HepG2 (cell line): ENCODE measurements at regions not wholly inside any gene's neighbourhood (a gene's known extent, or its start where the extent isn't known, plus 50 kb on each side); places are given as distances from the start of the nearest gene placed in this dataset.

Experiments used
- ATAC-seq: fragments of 200-7000 bp; cut with Tn5 transposase; 3 replicates; pipeline ENCODE4 v1.9.1; 2020; ENCODE audit warnings: mild to moderate bottlenecking, moderate library complexity
- BruUV-seq: library from RNA; stranded (reverse); fragments of 400-500 nt; replicated peaks from 2 replicates; lab custom pipeline; 2021; lab: Mats Ljungman, UMichigan
- CTCF ChIA-PET: fragments of 300-600 bp; formaldehyde crosslinking; extraction: SDS; loops from one replicate; lab custom pipeline; 2021; ENCODE audit warnings: low total read pairs, inconsistent platforms, low intra/inter-chr PET ratio; lab: Yijun Ruan, JAX
- POLR2A ChIA-PET: fragments of 350-600 bp; sonication (Branson Sonifier 250); formaldehyde crosslinking; loops from one replicate; lab custom pipeline; 2020; ENCODE audit warnings: antibody characterized with exemption, inconsistent platforms; lab: Yijun Ruan, JAX
- DNase-seq: peaks from one replicate; pipeline ENCODE4 v3.0.0-alpha.2; 2015; ENCODE audit warnings: low spot score
- FAIRE-seq: peaks from 3 replicates; lab custom pipeline; 2011; peaks lifted over from hg19 to GRCh38; lab: Jason Lieb, UNC
- H2AFZ ChIP-seq: one replicate; pipeline ENCODE4 v1.6.1; 2011; ENCODE audit warnings: low read length, inconsistent platforms
- H3K27ac ChIP-seq: fragments of 300-600 bp; 3 replicates; pipeline ENCODE4 v1.8.0; 2011; ENCODE audit warnings: mixed run types, mild to moderate bottlenecking, mixed read lengths, low read length, inconsistent platforms; ENCODE audit not compliant: insufficient read depth; ENCODE audit errors: extremely low read length
- H3K27me3 ChIP-seq, 2 experiments: fragments of 200-600 bp in 1 of 2; 2 replicates in 1 of 2; 3 replicates in 1 of 2; pipeline versions ENCODE4 v1.6.0 to v1.8.0; 2011; ENCODE audit warnings: low read length in 2 of 2, mild to moderate bottlenecking in 2 of 2, moderate library complexity in 2 of 2, inconsistent platforms in 1 of 2; ENCODE audit not compliant: insufficient read depth in 2 of 2, control insufficient read depth in 1 of 2
- H3K36me3 ChIP-seq, 2 experiments: fragments of 200-600 bp in 1 of 2; replicated peaks in 1 of 2; 2 replicates in 1 of 2; 3 replicates in 1 of 2; pipeline versions ENCODE4 v1.5.1 to v1.8.0; 2011; ENCODE audit warnings: low read length in 2 of 2, inconsistent platforms in 1 of 2; ENCODE audit not compliant: insufficient read depth in 2 of 2, control insufficient read depth in 1 of 2
- H3K4me1 ChIP-seq: 2 replicates; pipeline ENCODE4 v1.5.1; 2012; ENCODE audit warnings: low read length, inconsistent platforms; ENCODE audit not compliant: insufficient read depth
- H3K4me2 ChIP-seq: 2 replicates; pipeline ENCODE4 v1.6.0; 2011; ENCODE audit warnings: low read depth, low read length, inconsistent platforms
- H3K4me3 ChIP-seq, 3 experiments: fragments of 200-600 bp in 1 of 3; sonication (generic), shearing (Covaris generic) in 1 of 3; replicated peaks in 1 of 3; 2 replicates each; pipeline ENCODE4 v1.5.1; 2011 to 2016; ENCODE audit warnings: low read length in 3 of 3, inconsistent platforms in 2 of 3, low read depth in 2 of 3, mild to moderate bottlenecking in 2 of 3, control low read depth in 1 of 3, mixed read lengths in 1 of 3; ENCODE audit not compliant: insufficient read depth in 1 of 3
- H3K79me2 ChIP-seq: one replicate; pipeline ENCODE4 v1.6.1; 2011; ENCODE audit warnings: low read length, inconsistent platforms; ENCODE audit not compliant: insufficient read depth
- H3K9ac ChIP-seq: 2 replicates; pipeline ENCODE4 v1.6.0; 2011; ENCODE audit warnings: mild to moderate bottlenecking, low read depth, low read length, inconsistent platforms; ENCODE audit not compliant: insufficient read depth
- H3K9me3 ChIP-seq: 2 replicates; pipeline ENCODE4 v1.5.1; 2012; ENCODE audit warnings: mild to moderate bottlenecking, low read length
- H4K20me1 ChIP-seq: 2 replicates; pipeline ENCODE4 v1.6.0; 2011; ENCODE audit warnings: inconsistent platforms, mild to moderate bottlenecking, low read length, moderate library complexity; ENCODE audit not compliant: insufficient read depth
- ATRX ChIP-seq: sonication (generic); formaldehyde crosslinking; IDR thresholded peaks from 2 replicates; pipeline ENCODE4 v1.4.0; 2020; ENCODE audit warnings: missing genetic modification reagents, borderline replicate concordance
- DNMT1 ChIP-seq: sonication (generic); formaldehyde crosslinking; IDR thresholded peaks from 2 replicates; pipeline ENCODE4 v1.5.1; 2020; ENCODE audit warnings: mild to moderate bottlenecking, missing genetic modification reagents
- GABPA ChIP-seq, 2 experiments: IDR thresholded peaks; 2 replicates each; pipeline ENCODE4 v1.6.1; 2011 to 2016; ENCODE audit warnings: low read depth in 2 of 2, low read length in 1 of 2, missing biosample characterization in 1 of 2, missing genetic modification characterization in 1 of 2
- GTF3A ChIP-seq: sonication (generic); formaldehyde crosslinking; conservative IDR thresholded peaks from 2 replicates; pipeline ENCODE4 v1.4.0; 2020; ENCODE audit warnings: mild to moderate bottlenecking, missing genetic modification reagents
- LRRFIP1 ChIP-seq: sonication (generic); formaldehyde crosslinking; conservative IDR thresholded peaks from 2 replicates; pipeline ENCODE4 v1.4.0; 2020; ENCODE audit warnings: missing genetic modification reagents
- MAFF ChIP-seq: IDR thresholded peaks from 2 replicates; pipeline ENCODE4 v1.6.1; 2011; ENCODE audit warnings: low read depth, low read length, improper control_type of control experiment
- MAFK ChIP-seq, 2 experiments: IDR thresholded peaks in 1 of 2; conservative IDR thresholded peaks in 1 of 2; 2 replicates each; pipeline ENCODE4 v1.6.1; 2011; ENCODE audit warnings: improper control_type of control experiment in 2 of 2, low read length in 2 of 2
- RXRB ChIP-seq: IDR thresholded peaks from 2 replicates; pipeline ENCODE4 v1.6.1; 2016; ENCODE audit warnings: borderline replicate concordance, missing genetic modification reagents, missing compliant biosample characterization
- TP53 ChIP-seq: sonication (generic); formaldehyde crosslinking; conservative IDR thresholded peaks from 2 replicates; pipeline ENCODE4 v1.4.0; 2020; ENCODE audit warnings: missing genetic modification reagents
- ZNF691 ChIP-seq: sonication (generic); formaldehyde crosslinking; IDR thresholded peaks from 2 replicates; pipeline ENCODE4 v1.4.0; 2020; ENCODE audit warnings: missing genetic modification reagents, low read depth, mild to moderate bottlenecking, borderline replicate concordance
- ZSCAN25 ChIP-seq: sonication (generic); formaldehyde crosslinking; IDR thresholded peaks from 2 replicates; pipeline ENCODE4 v1.8.0; 2022; ENCODE audit warnings: mild to moderate bottlenecking, missing genetic modification reagents
- WGBS: methylation state at CpG from one replicate; pipeline ENCODE4 v1.1.6; 2017; ENCODE audit warnings: low lambda C conversion rate; 5-methylcytosine and 5-hydroxymethylcytosine counted together
- in situ Hi-C: cut with HindIII; loops from 2 replicates; pipeline ENCODE4 v1.10.0; 2017; ENCODE audit warnings: low pct_unique_long_range_greater_than_20kb; ENCODE audit not compliant: extremely low pct_ligation_motif_present
- intact Hi-C: fragments of 100-400 bp; cut with micrococcal nuclease; formaldehyde crosslinking; loops from one replicate; pipeline ENCODE4 v1.10.0; 2022; ENCODE audit not compliant: unreplicated experiment

- no peak overlapping the region for H3K27ac ChIP-seq
- in situ Hi-C loops (no loop called here), intact Hi-C loops (no loop called here)
- ChIA-PET CTCF (no interaction called here), POLR2A (no interaction called here)
- FAIRE-seq (no peak), DNase-seq (no peak), ATAC-seq (no peak)
- H2AFZ ChIP-seq: no peak overlapping the region
- H3K4me2 ChIP-seq: no peak overlapping the region
- H3K79me2 ChIP-seq: no peaks in the 10 kb centered on the region
- no peaks in the 10 kb centered on the region for H3K4me1 ChIP-seq
- H4K20me1 ChIP-seq: no peaks in the 10 kb centered on the region
- 0 out of 5 replicates have a peak, but pooled peaks cover 0 to 4% of the 10 kb centered on the region in 2 experiments for H3K27me3 ChIP-seq
- BruUV-seq: no TSS peak
- H3K36me3 ChIP-seq: no peaks in the 10 kb centered on the region
- H3K4me3 ChIP-seq: no peak overlapping the region
- TF ChIP-seq MAFF (peak; percentile 91), ZNF691 (CRISPR knock-in tag) (no peak), MAFK (conservative IDR thresholded peaks at IDR 0.05 in 1 of 2, IDR thresholded peaks at IDR 0.05 in 1 of 2; ENCODE audit: low read length in 2 of 2) (peak; percentile 82 to 94)
- 4% methylated on average over 5 of the region's 5 CpGs for WGBS
- H3K9ac ChIP-seq: no peak overlapping the region
- H3K9me3 ChIP-seq: no peaks in the 10 kb centered on the region
Measured at GRCh38 chr10:77698267-77698931, 60.8 kb upstream of the KCNMA1 start.

- H3K4me1 ChIP-seq: no peaks in the 10 kb centered on the region
- no peaks in the 10 kb centered on the region for H3K9me3 ChIP-seq
- in situ Hi-C loops: no loop called here
- H3K4me2 ChIP-seq: no peak overlapping the region
- intact Hi-C loops: no loop called here
- H2AFZ ChIP-seq: no peak overlapping the region
- no peak overlapping the region for H3K4me3 ChIP-seq
- no peak for ATAC-seq
- ChIA-PET POLR2A (no interaction called here), CTCF (no interaction called here)
- no peak for FAIRE-seq
- no peak overlapping the region for H3K27ac ChIP-seq
- no peak for DNase-seq
- TF ChIP-seq GABPA (IDR thresholded peaks at IDR 0.05; ENCODE audit: low read depth, low read length): no peak
- TF ChIP-seq GABPA (CRISPR knock-in tag; IDR thresholded peaks at IDR 0.05; ENCODE audit: low read depth): no peak
- TF ChIP-seq LRRFIP1 (CRISPR knock-in tag): no peak
- TF ChIP-seq ZSCAN25 (CRISPR knock-in tag): no peak
- no peak for TF ChIP-seq GTF3A (CRISPR knock-in tag)
- no peak for TF ChIP-seq DNMT1 (CRISPR knock-in tag)
- TF ChIP-seq TP53: no peak
- TF ChIP-seq ATRX (CRISPR knock-in tag): no peak
- TF ChIP-seq RXRB (CRISPR knock-in tag): no peak
- no peak overlapping the region for H3K9ac ChIP-seq
- no peaks in the 10 kb centered on the region for H4K20me1 ChIP-seq
- no TSS peak for BruUV-seq
- 52% methylated on average over 9 of the region's 10 CpGs for WGBS
- no peaks in the 10 kb centered on the region for H3K27me3 ChIP-seq
- no peaks in the 10 kb centered on the region for H3K79me2 ChIP-seq
- H3K36me3 ChIP-seq: no peaks in the 10 kb centered on the region
Measured at GRCh38 chr10:77696584-77696983, 59.0 kb upstream of the KCNMA1 start.
